Activated naive CD4-positive, alpha-beta T cell treated with Interleukin-2 at 50 U/mL for 16 hours (primary cell): ENCODE measurements at regions not wholly inside any gene's neighbourhood (a gene's known extent, or its start where the extent isn't known, plus 50 kb on each side); places are given as distances from the start of the nearest gene placed in this dataset.

Experiments
- DNase-seq: peaks from one replicate; pipeline ENCODE4 v3.0.0-alpha.2; 2020

DNA sequence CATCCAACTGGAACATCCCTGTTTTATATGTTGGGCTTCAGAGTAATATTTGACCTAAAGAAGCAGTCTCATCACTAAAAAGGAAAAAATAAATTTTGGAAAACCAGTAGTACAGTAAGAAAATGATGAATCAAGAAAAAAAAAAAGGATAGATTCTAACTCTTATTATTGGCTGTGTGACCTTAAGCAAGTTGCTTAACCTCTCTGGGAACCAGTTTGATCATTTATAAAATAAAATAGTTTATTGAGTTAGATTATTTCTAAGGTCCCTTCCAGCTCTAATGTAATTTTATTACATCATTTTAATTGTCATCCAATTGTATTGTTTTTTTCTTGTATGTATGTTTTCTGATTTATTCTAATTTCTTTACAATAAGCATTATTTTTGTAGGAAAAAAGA, 127.0 kb downstream of the PRELID2 start:
- no peak for DNase-seq

DNA sequence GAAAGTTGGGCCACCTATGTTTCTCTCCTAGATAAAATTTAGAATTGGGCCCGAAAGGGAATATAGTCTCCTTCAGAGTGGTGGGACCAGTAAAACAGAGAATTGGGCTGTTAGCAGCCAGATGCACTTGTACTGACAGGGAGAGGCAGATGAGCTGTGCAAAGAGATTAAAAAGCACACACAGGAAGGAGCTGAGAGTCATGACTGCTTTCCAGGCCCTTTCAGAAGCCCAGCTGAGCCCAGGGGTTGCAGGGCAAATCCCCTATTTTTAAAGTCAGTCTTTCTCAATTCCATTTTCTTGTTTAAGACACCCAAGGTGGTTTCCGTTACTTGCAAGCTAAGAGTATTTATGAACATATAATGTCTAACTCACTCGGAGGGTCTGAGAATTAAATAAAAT, 130.4 kb downstream of the PRELID2 start:
- DNase-seq: no peak

DNA sequence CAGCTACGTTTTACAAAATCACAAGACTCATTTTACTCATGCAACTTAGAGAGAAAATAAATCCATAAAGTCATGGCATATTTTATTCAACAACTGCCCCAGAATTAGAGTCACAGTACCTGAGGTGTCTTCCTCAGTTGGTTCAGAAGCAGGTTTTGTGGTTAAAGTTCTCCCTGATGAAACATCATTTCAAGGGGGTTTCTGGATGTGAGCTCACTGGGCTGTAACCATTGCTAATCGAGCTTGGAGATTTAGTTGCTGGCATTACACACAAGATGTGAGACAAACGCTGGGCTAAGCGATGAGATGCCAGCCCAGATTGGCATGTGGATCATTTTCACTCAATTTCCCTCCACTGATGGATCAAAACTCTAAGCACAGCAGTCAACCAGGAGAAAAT, 131.3 kb downstream of the PRELID2 start:
- DNase-seq: no peak

DNA sequence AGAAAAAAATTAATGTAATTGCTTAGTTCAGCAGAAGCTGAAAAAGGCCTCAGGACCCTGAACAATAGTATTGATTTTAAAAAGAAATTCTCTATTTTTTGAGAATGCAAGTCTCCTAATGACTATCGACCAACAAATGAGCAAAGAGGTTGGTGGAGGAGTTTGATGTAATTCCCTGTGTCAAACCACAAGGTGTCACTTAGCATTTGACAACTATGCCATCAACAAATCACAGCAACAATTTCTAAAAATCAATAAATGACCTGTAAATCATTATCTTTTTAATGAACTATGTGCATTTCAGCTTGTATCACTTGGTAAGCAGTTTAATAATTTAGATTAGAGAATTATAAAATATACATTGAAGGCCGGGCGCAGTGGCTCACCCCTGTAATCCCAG, 133.7 kb downstream of the PRELID2 start:
- no peak for DNase-seq

DNA sequence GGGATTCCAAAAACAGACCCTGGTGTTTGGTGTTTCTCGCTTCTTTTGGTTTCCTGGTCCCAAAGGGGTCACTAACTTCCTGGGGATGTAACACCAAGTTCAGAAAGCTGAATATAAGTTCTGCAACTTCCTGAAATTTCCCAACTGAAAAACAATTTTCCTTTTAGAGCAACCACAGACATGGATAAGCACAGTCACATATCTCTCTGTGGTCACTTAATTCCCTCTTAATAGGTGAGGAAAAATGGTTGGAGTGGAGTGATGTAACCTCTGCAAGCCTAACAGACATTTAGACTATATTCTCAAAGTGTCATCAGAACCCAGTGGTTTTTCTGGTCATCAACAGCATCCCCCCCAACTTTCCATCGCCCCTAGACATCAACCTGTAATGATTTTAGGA, 135.3 kb downstream of the PRELID2 start:
- no peak for DNase-seq

DNA sequence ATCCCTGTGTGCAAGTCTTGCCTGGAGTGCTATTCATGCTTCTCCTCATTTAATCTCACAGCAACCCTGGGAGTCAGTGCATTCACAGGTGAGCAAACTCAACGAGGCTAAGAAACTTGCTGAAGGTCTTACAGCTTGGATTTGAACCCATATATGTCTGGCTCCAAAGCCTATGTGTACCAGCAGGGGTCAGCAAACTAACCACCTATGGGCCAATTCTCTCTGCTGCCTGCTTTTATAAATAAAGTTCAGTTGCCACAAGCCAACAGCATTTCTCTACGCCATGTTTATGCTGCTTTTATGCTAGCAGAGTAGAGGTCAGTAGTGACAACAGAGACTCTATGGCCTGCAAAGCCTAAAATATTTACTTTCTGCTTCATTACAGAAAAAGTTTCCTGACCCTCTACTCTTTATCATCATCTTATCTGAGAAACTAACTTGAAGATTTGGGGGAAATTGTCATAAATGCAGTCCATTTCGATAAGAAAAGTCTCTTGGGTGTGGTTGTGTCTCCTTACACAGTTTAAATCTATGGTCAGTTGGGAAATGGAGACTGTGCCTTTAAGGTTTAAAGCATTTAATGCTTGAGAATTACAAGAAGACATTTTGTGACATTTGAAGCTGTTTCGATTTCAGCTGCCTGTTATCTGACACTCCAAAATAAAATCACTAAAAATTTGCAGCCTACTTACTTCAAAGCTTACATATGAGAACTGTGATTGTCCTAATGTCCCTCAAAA, 137.7 kb downstream of the PRELID2 start:
- no peak for DNase-seq

DNA sequence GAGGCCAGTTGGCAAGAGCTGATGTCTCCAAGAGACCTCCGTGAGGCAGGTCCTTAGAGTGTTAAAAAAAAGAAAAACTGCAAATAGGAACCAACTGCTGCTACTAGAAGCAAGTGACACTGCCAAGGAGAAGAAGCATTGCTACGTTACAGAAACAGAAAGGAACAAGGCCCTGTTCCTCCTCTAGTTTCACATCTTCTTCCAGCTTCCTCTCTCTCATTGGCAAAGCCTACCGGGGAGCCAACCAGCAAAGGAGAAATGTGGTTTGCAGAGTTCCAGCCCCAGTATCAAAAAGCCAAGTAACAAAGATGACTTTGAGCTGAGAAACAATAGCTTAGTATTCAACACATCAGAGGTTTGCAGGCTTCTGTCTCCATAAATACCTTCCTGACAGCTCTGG, 145.9 kb downstream of the PRELID2 start:
- no peak for DNase-seq

DNA sequence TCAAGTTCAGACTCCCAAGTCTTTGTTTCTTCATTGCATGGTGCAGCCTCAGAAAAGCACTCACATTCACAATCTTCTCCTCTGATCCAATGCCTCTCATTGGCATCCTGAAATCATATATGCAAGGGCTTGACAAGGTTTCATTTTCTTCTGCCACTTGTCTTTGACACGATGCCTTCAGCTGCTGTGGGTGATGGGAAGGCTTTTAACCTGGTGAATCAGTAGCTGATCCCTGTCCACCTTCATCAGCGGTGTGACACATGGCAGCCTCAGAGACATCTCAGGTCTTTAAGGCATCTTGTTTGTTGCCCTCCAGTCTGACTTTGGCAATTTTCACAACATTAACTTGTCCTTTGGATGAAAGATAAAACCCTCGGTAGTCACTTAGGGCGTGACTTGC, 147.2 kb downstream of the PRELID2 start:
- no peak for DNase-seq

DNA sequence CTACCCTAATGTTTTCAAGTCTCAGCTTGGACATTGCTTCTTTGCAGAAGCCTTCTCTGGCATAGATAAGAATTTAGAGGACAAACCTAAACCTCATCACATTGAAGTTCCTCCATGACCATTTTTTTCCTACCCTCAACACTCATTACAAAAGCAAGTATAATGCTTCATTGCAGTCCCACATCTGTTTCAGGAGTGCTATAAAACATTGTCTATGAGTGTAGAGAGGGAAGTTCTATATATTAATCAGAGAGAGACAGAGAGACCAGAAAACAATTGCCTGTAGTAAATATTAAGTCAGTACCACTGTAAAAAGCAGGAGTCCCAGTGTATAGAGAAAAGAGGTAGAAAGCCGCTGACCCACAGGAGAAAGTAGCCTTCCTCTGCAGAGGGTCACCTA, 149.7 kb downstream of the PRELID2 start:
- no peak for DNase-seq

DNA sequence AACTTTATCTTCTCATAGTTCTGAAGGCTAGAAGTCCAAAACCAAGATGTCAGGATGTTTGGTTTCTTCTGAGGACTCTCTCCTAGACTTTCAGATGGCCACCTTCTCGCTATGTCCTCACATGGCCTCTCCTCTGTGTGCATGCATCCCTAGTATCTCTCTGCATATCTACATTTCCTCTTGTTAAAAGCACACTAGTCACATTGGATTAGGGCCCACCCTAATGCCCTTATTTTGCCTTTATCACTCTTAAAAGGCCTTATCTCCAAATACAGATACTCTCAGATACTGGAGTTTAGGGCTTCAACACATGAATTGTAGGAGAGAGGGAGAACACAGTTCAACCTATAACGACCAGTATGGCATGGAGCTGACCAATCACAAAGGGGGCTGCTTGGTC, 151.7 kb downstream of the PRELID2 start:
- no peak for DNase-seq

DNA sequence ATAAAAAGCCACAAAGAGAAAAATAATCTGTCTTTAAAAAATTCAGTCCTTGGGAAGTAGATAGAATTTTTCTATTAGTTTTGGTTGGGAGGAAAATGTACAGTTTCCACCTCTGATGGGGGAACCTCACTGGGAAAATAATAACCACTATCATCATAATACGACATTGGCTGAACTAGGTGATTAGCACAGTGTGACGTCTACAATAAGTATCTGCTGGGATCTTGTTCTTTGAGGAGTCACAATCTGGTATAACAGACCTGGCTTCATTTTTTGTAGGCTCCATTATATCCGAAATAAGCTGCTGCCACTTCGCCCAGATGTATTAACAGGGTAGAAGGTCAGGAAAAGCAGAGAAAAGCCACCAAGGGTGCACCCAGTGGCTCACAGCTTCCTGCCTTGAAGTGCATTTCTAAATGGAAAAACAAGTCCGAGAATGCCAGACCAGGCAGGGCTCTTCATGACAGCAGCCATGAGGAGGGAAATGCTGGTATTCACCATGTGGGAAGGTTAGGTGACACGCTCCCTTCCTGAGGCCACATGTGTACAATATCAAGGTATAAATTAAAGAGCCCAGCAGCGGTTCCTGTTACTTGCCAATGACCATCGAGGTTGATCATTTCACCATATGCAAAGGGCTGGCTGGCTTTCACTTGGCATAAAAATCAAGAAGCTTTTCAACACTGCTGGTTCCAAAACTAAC, 152.8 kb downstream of the PRELID2 start:
- DNase-seq: no peak

DNA sequence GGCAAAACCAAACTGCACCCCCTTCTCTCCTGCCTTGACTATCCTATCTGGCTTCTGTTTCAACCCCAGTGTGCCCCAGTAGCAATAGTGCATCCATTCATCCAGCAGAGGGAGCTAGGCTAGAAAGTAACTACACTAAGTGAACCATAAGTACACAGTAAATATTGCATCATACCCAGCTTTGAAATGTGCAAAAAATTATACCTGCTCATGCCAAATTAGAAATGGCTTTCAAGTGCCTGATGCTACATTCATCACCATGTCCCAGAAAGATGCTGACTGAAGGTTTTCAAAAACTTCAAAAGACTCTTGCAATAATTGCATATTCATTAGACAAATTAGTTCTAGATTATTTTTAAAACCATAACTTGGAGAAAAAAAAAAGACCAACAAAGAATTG, 153.5 kb downstream of the PRELID2 start:
- peak; percentile 10 for DNase-seq

DNA sequence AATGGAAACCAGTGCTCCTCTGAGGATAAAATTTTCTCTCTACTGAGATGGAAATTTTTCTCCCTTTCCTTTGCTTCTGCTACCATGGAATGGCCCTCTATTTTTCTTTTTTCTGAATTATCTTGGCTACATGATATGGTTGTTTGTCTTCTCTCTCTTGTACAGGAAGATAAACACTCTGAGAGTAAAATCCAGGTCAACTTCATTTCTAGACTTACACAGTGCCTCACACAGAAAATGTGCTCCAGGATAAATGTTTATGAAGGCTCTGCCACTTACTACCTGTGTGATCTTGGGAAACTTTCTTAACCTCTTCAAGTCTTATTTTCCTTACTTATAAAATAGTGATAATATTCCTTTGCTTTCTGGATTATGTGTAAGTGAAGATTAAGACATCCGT, 153.9 kb downstream of the PRELID2 start:
- no peak for DNase-seq

DNA sequence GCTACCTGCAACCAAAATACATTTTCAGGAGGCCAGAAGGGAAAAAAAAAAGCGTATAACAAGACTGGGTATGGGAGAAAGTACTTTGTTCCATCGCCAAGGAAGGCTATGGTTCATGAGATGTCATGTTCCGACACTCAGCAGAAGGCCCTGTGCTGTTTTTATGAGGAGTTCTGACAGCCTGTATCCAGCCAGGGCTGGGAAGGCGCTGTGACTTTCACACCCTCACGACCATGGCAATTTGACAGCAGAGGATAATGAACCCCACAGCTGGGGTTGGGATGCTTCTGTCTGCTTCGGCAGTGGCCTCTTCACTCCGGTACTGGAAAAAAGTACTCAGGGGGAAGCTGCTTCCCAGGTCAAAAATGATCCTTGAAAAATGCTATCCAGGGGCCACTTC, 154.4 kb downstream of the PRELID2 start:
- no peak for DNase-seq

DNA sequence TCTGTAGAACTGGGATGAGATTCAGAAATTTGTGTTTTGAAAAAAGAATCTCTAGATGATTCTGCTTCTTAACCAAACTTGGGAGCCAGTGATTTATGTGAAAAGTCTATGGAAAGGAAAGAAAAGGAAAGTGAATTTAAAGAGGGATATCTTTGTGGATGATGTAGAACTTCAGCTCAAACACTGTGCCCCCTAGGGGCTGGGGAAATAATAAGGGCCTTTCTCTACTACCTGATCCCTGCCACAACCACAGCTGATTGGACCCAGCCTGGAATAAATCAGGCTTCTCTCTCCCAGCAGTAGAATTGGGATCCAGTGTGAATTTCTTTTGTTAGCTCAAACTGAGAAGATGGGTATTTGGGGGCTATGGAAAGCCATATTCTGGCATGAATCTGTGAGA, 155.0 kb downstream of the PRELID2 start:
- DNase-seq: no peak

DNA sequence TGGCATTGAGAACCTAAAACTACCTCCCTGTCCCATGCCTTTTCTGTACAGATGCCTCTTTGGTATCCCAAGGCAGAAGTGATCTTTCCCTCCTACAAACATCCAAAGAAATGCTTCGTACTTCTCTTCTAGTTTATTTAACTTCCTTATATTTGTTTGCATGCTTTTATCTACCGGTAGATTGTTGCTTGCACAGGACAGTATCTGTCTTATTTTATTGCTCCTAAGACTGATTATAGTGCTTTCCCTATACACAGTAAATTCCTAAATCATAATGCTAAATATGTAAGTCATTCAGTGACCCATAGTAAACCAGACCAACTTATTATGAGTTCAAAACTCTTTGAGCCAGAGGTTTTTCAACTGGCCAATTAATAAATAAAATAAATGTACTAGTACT, 156.9 kb downstream of the PRELID2 start:
- DNase-seq: no peak

DNA sequence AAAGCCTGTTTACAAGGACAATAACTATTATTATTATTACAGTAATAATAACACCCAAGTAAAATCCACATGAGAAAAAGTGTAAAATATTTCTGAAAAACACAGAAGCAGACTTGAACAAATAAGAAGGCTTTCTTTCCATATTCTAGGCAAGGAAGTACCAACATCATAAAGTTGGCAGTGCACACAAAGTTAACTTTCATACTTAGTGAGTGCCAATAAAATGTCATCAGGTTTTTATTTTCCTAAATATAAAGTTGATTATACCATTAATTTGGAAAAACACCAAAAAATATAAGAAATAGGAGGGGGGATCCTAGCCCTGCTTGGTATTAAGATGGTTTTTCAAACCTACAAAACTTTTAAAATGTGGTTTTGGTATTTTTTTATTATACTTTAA, 161.4 kb downstream of the PRELID2 start:
- no peak for DNase-seq

DNA sequence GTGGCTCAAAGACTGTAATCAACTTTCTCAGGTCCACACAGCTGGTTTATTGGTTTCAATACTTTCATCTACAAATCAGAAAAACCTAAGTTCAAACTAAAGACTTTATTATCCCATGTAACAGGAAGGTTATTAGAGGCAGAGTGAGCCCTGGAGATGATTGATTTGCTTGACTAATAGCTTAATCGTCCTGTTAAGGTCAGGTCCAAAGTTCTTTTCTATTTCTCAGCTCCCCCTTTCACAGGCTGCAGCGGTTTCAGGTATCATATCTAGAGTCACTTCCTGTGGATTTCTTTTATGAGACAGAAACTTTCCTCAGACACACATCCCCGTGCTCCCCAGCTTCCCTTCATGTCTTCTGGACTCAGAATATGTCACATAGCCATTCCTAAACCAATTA, 166.4 kb downstream of the PRELID2 start:
- DNase-seq: no peak

DNA sequence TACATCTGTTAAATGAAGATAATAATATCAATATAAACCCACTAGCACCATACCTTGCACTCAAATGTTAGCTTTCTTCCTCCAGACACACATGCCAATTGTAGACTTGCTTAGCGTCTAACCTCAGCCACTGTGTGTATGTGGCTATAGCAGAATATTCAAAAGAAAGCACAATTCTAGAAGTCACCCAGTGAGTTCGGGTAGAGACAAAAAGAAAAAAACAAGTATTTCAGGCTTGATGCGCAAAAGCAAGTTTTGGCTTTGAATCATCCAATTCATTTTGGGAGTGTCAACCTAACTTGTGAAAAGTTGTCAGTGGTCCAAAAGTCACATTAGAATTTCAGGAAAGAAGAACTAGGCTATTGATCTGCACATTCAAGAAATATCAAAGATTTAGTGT, 167.4 kb downstream of the PRELID2 start:
- no peak for DNase-seq

DNA sequence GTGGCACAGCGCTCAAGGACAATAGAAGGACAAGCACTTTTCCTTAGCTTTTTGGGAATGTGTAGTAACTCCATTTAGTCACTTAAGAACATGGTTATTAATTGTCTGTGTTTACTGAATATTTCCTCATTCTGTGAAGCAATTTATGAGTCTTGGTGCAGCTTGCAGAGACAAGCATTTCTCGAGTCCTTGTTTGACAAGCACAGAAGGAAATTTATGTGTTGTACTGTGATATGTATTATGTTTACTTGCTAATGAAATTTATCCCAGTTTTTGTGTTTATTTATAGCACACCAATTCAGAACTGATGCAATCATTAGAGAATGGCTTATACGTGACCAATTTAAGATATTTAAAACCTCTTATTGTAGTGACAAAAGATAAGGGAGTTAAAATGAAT, 168.6 kb downstream of the PRELID2 start:
- no peak for DNase-seq

DNA sequence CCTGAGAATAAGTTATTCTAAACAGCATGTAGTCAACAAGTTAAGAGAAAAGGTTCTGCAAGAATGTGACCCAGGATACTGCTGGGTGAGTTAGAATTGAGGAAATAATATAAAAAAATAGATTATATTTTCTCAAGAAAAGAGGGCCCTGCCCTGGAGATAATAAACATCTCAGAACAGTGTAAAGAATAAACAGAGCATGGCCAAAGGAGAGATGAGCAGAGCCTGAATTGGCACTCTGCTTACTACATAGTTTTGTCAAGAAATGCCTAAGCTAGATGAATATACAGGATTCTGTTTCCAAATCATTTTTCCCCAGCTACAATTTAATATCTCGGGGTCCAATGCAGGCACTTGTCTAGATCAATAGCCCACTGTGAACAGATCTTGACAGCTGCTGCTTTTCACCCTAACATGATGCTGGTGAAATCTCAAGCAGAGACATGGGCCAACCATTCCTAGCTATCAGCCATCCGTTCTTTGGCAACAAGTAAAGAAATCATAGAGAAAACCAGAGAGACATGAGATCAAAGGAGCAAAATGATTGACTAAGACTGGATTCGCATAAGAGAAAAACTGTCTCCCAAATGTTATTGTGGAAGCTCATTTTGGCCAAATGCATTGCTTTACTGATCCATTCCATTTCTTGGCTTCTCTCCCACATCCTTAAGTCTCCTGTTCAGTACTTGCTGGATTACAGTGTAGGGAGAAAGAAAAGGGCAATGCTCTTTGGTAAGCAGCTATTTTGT, 173.2 kb downstream of the PRELID2 start:
- no peak for DNase-seq

DNA sequence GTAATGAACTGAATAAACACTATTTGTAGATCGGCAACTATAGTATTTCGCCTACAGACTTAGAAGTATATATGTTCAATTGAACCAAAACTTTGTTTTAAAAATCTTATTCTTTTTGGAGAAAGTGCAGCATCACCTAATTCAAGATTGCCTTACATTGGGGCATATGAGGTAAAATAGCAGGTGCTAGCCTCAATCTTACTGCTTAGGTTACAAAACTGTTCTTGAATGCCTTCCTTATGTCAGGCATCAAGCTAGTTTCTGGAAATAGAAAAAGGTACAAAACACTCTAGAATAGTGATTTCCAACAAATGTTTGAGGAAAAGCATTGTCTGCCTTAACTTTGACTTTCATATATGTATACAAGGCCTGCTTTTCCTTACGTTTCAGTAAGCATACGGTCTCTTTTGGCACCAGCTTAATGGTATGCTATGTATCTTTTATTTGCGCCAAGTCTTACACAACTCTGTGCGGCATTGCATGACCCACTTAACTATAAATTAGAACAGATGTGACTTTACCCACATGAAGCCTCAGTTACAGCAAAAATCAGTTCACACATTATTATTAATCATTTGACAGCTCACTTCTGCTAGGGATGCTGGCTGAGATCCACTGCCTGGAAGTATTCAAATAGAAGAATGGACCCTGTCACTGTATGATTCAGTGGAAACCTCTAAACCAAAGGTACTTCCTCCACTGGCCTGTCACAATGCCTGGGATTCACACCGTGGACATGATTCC, 174.1 kb downstream of the PRELID2 start:
- DNase-seq: no peak

DNA sequence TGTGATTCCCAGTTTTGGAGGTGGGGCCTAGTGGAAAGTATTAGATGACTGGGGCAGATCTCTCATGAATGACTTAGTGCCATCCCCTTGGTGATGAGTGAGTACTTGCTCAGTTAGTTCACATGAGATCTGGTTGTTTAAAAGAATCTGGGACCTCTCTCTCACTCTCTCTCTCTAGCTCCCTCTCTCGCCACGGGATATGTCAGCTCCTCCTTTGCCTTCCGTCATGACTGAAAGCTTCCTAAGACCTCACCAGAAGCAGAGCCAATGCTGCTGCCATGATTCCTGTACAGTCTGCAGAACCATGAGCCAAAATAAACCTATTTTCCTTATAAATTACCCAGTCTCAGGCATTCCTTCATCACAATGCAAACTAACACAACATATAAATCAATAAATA, 176.7 kb downstream of the PRELID2 start:
- DNase-seq: no peak
